ENCODE measurements at regions not wholly inside any gene's neighbourhood (a gene's known extent, or its start where the extent isn't known, plus 50 kb on each side); places are given as distances from the start of the nearest gene placed in this dataset.
"Not testable (repeated sequence)": the region's sequence is repeated elsewhere in the genome, so short reads cannot be mapped to it uniquely, and the experiment has no call there.

- no peak for DNase-seq
Measured at GRCh38 chr12:34223640-34224039, 201.3 kb downstream of the ALG10 start.

- DNase-seq: not testable (repeated sequence)
Measured at GRCh38 chr12:34226044-34226443, 203.7 kb downstream of the ALG10 start.

GRCh38 chr12:34228046-34228445 is 205.8 kb downstream of the ALG10 start:
- DNase-seq: not testable (repeated sequence)

GRCh38 chr12:34229033-34229432 is 206.7 kb downstream of the ALG10 start:
- not testable (repeated sequence) for DNase-seq

- no peak for DNase-seq
Measured at GRCh38 chr12:34233618-34234017, 211.3 kb downstream of the ALG10 start.

GRCh38 chr12:34236073-34236472 is 213.8 kb downstream of the ALG10 start:
- no peak for DNase-seq

GRCh38 chr12:34244608-34245007 is 222.3 kb downstream of the ALG10 start:
- no peak for DNase-seq

- no peak for DNase-seq
Measured at GRCh38 chr12:34249271-34249670, 227.0 kb downstream of the ALG10 start.

- DNase-seq: not testable (repeated sequence)
Measured at GRCh38 chr12:34251879-34252278, 229.6 kb downstream of the ALG10 start.

- DNase-seq: no peak
Measured at GRCh38 chr12:34253674-34254073, 231.4 kb downstream of the ALG10 start.

- DNase-seq: no peak
Measured at GRCh38 chr12:34257093-34257492, 234.8 kb downstream of the ALG10 start.

- DNase-seq: not testable (repeated sequence)
Measured at GRCh38 chr12:34262140-34262539, 239.8 kb downstream of the ALG10 start.

GRCh38 chr12:34264110-34264509 is 241.8 kb downstream of the ALG10 start:
- DNase-seq: no peak

- not testable (repeated sequence) for DNase-seq
Measured at GRCh38 chr12:34273703-34274102, 251.4 kb downstream of the ALG10 start.

GRCh38 chr12:34275129-34275528 is 252.8 kb downstream of the ALG10 start:
- no peak for DNase-seq

- DNase-seq: no peak
Measured at GRCh38 chr12:34286483-34286882, 264.2 kb downstream of the ALG10 start.

- DNase-seq: no peak
Measured at GRCh38 chr12:34286934-34287333, 264.6 kb downstream of the ALG10 start.

- no peak for DNase-seq
Measured at GRCh38 chr12:34287437-34287836, 265.1 kb downstream of the ALG10 start.

GRCh38 chr12:34287986-34288962 is 266.0 kb downstream of the ALG10 start:
- no peak for DNase-seq

GRCh38 chr12:34288963-34289345 is 266.7 kb downstream of the ALG10 start:
- no peak for DNase-seq

GRCh38 chr12:34289431-34290380 is 267.4 kb downstream of the ALG10 start:
- DNase-seq: no peak

GRCh38 chr12:34290381-34290995 is 268.2 kb downstream of the ALG10 start:
- DNase-seq: no peak
